Activated naive CD4-positive, alpha-beta T cell treated with anti-CD3 and anti-CD28 coated beads, Interleukin-2, amount 50 U/mL, for 24 hours (primary cell): ENCODE measurements at regions not wholly inside any gene's neighbourhood (a gene's known extent, or its start where the extent isn't known, plus 50 kb on each side); places are given as distances from the start of the nearest gene placed in this dataset.
"Not testable (repeated sequence)": the region's sequence is repeated elsewhere in the genome, so short reads cannot be mapped to it uniquely, and the experiment has no call there.

Source experiments
- H3K27ac Mint-ChIP-seq: one replicate; pipeline ENCODE4 v1.8.0; 2021; ENCODE audit warnings: mild to moderate bottlenecking, mixed read lengths
- H3K27me3 Mint-ChIP-seq: one replicate; pipeline ENCODE4 v1.8.0; 2021; ENCODE audit warnings: mixed read lengths
- H3K36me3 Mint-ChIP-seq: one replicate; pipeline ENCODE4 v1.8.0; 2021; ENCODE audit warnings: mixed read lengths
- H3K4me1 Mint-ChIP-seq: one replicate; pipeline ENCODE4 v1.8.0; 2021; ENCODE audit warnings: mixed read lengths
- H3K4me3 Mint-ChIP-seq: one replicate; pipeline ENCODE4 v1.8.0; 2021; ENCODE audit warnings: mild to moderate bottlenecking, mixed read lengths
- H3K9me3 Mint-ChIP-seq: one replicate; pipeline ENCODE4 v1.8.0; 2021; ENCODE audit warnings: mixed read lengths

- H3K27me3 Mint-ChIP-seq, result no peaks in the 10 kb centered on the region
- no peak overlapping the region for H3K27ac Mint-ChIP-seq
- no peak overlapping the region for H3K4me3 Mint-ChIP-seq
- H3K4me1 Mint-ChIP-seq, result no peaks in the 10 kb centered on the region
- H3K36me3 Mint-ChIP-seq, result no peaks in the 10 kb centered on the region
- peaks cover 6% of the 10 kb centered on the region for H3K9me3 Mint-ChIP-seq
These were observed 292.6 kb upstream of the NT5E start for GRCh38 chr6:85157311-85157710.

- no peaks in the 10 kb centered on the region for H3K36me3 Mint-ChIP-seq
These were observed 306.2 kb upstream of the NT5E start for GRCh38 chr6:85143676-85144075.

DNA sequence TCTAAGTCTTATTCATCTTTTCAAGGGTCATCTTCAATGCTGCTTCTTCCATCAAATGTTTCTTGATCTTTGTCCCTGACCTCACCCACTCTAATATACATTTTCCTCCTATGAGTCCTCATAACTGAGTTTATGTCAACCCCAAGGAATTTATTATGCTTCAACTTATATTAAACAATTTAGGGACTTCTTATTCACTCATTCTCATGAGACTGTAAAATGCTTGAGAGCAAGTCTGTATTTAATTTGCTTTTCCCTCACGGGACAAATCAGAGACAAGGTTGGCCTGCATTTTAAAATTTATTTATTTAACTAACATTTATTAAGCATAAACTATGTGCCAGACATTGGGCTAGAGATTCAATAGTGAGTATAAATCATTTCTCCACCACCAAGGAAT, 312.0 kb upstream of the NT5E start:
- Mint-ChIP-seq H3K36me3 (no peaks in the 10 kb centered on the region), H3K27ac (no peak overlapping the region), H3K4me1 (no peaks in the 10 kb centered on the region), H3K27me3 (no peaks in the 10 kb centered on the region), H3K4me3 (no peak overlapping the region), H3K9me3 (no peaks in the 10 kb centered on the region)

More at GRCh38 chr6:85143676-85144075, 306.2 kb upstream of the NT5E start:
- Mint-ChIP-seq H3K9me3 (peaks cover 7% of the 10 kb centered on the region), H3K4me3 (no peak overlapping the region), H3K4me1 (no peaks in the 10 kb centered on the region), H3K27ac (no peak overlapping the region), H3K27me3 (no peaks in the 10 kb centered on the region)

DNA sequence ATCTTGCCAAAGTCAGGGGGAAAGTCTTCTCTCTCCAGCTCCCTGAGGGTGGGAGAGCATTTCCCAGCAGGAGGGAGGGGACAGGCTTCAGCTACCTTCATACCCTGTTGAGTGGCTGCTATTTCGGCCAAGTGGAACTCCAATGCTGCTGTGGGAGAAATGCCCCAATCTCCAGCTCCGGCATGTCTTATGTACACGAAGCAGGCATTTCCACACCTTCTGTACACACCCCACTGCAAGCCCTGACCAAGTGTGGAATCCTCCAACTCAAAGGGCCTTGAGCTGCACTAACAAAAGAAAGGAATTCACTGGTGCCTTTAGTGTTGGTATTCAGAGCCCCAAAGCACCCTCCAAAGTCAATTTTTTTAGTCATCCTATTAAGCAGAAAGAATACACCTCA, 313.6 kb upstream of the NT5E start:
- no peak overlapping the region for H3K27ac Mint-ChIP-seq
- no peak overlapping the region for H3K4me3 Mint-ChIP-seq
- H3K27me3 Mint-ChIP-seq, result no peaks in the 10 kb centered on the region
- no peaks in the 10 kb centered on the region for H3K4me1 Mint-ChIP-seq
- H3K36me3 Mint-ChIP-seq, result no peaks in the 10 kb centered on the region
- peaks cover 5% of the 10 kb centered on the region for H3K9me3 Mint-ChIP-seq

GRCh38 chr6:85135376-85136094, 314.3 kb upstream of the NT5E start:
- Mint-ChIP-seq H3K9me3 (peaks cover 5% of the 10 kb centered on the region), H3K4me3 (no peak overlapping the region), H3K36me3 (no peaks in the 10 kb centered on the region), H3K27me3 (no peaks in the 10 kb centered on the region), H3K27ac (no peak overlapping the region), H3K4me1 (no peaks in the 10 kb centered on the region)

GRCh38 chr6:85134172-85134571, 315.7 kb upstream of the NT5E start:
- Mint-ChIP-seq H3K27ac (no peak overlapping the region), H3K36me3 (no peaks in the 10 kb centered on the region), H3K9me3 (peaks cover 5% of the 10 kb centered on the region), H3K4me1 (no peaks in the 10 kb centered on the region), H3K4me3 (no peak overlapping the region), H3K27me3 (no peaks in the 10 kb centered on the region)

DNA sequence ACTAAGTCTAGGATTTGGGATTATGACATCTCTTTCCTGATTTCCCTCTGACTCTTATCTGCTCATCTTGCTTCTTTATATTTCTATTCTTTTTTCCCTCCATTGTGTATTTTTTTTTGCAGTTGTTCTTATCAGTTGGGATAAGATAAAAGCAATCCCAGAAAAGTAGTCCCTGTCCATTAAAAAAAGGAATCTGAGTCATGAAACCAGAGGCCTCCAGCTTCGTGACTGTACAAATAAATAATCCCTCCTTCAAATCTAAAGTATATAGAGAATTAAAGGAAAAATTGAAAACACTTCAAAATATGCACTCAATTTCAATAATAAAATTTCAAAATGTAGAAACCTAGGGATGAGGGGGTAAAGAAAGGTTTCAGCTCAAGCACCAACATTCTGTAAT, 317.8 kb upstream of the NT5E start:
- H3K27me3 Mint-ChIP-seq, result no peaks in the 10 kb centered on the region
- H3K27ac Mint-ChIP-seq, result no peak overlapping the region
- H3K4me1 Mint-ChIP-seq, result no peaks in the 10 kb centered on the region
- no peak overlapping the region for H3K4me3 Mint-ChIP-seq
- H3K9me3 Mint-ChIP-seq, result peaks cover 5% of the 10 kb centered on the region
- no peaks in the 10 kb centered on the region for H3K36me3 Mint-ChIP-seq

GRCh38 chr6:85130743-85131142, 319.1 kb upstream of the NT5E start:
- Mint-ChIP-seq H3K4me1 (no peaks in the 10 kb centered on the region), H3K9me3 (peaks cover 5% of the 10 kb centered on the region), H3K27ac (no peak overlapping the region), H3K27me3 (peaks cover 2% of the 10 kb centered on the region), H3K36me3 (no peaks in the 10 kb centered on the region), H3K4me3 (no peak overlapping the region)

GRCh38 chr6:85129881-85130280, 320.0 kb upstream of the NT5E start:
- peaks cover 5% of the 10 kb centered on the region for H3K9me3 Mint-ChIP-seq
- no peaks in the 10 kb centered on the region for H3K4me1 Mint-ChIP-seq
- H3K27me3 Mint-ChIP-seq, result peaks cover 2% of the 10 kb centered on the region
- no peaks in the 10 kb centered on the region for H3K36me3 Mint-ChIP-seq
- H3K4me3 Mint-ChIP-seq, result no peak overlapping the region
- no peak overlapping the region for H3K27ac Mint-ChIP-seq

DNA sequence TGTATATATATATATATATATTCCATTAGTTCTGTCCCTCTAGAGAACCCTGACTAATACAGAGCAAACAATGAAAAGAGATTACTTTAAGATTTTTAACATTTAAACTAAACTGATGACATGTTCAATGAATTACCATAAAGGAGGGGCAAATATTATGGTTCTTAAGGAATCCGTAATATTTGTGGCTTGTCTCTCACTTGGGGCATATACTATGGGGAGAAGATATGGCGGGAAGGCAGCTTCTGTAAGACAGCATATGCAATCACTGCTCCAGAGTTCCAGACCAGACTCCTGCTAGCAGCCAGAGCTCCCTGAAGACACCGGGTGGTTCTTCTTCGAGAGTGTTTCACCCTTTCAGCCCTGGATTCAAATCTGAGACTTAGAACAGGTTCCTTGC, 321.1 kb upstream of the NT5E start:
- Mint-ChIP-seq H3K9me3 (peaks cover 5% of the 10 kb centered on the region), H3K4me1 (no peaks in the 10 kb centered on the region), H3K36me3 (no peaks in the 10 kb centered on the region), H3K27me3 (peaks cover 2% of the 10 kb centered on the region), H3K4me3 (no peak overlapping the region), H3K27ac (no peak overlapping the region)

GRCh38 chr6:85128256-85128655, 321.6 kb upstream of the NT5E start:
- H3K27ac Mint-ChIP-seq, H3K4me3 Mint-ChIP-seq, H3K27me3 Mint-ChIP-seq, H3K9me3 Mint-ChIP-seq, H3K4me1 Mint-ChIP-seq, H3K36me3 Mint-ChIP-seq: not testable (repeated sequence)

DNA sequence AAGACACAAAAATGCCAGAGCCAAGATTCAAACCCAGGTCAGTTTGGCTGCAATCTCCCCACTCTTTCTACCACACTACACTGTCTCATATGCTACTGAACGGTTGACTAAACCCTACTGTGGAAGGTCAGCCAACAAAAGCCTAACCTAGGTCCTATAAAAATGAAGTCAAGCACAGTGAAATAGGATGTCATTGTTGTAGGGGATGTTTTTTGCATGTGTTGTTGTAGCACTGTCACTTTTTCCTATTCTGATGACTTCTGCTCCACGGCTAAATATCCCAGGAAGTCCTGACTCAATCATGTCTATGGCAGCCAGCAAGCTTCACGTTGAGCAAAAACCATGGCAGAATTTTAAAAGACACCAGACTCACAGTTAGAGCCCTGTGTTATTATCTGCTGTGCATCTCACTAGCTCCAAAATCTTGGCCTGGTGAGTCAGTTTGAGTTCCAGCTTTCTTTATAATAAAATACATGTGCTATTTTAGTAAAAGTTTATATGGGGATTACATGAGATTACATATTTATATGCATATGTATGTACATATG, 322.1 kb upstream of the NT5E start:
- Mint-ChIP-seq H3K27me3 (peaks cover 2% of the 10 kb centered on the region), H3K4me1 (no peaks in the 10 kb centered on the region), H3K4me3 (no peak overlapping the region), H3K9me3 (peaks cover 5% of the 10 kb centered on the region), H3K36me3 (no peaks in the 10 kb centered on the region), H3K27ac (no peak overlapping the region)

DNA sequence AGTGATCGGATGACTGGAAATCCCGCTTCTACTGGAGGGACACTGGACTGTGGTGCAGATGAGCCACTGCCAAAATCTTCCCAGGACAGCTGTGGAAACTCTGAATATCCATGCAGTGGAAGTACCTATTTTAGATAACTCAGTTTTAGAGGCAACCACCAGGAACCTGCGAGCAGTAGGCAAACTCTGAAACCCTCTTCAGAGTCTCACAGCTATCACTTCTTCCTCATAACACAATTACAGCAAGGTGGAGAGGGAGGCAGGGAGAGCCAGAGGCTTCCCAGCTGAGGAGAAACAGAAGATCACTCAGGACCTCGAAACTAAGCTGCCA, 322.8 kb upstream of the NT5E start:
- no peak overlapping the region for H3K4me3 Mint-ChIP-seq
- H3K4me1 Mint-ChIP-seq, result no peaks in the 10 kb centered on the region
- no peak overlapping the region for H3K27ac Mint-ChIP-seq
- peaks cover 4% of the 10 kb centered on the region for H3K9me3 Mint-ChIP-seq
- H3K27me3 Mint-ChIP-seq, result peaks cover 2% of the 10 kb centered on the region
- no peaks in the 10 kb centered on the region for H3K36me3 Mint-ChIP-seq

GRCh38 chr6:85126485-85127167, 323.3 kb upstream of the NT5E start:
- no peak overlapping the region for H3K4me3 Mint-ChIP-seq
- peaks cover 2% of the 10 kb centered on the region for H3K27me3 Mint-ChIP-seq
- no peaks in the 10 kb centered on the region for H3K36me3 Mint-ChIP-seq
- no peak overlapping the region for H3K27ac Mint-ChIP-seq
- H3K4me1 Mint-ChIP-seq, result no peaks in the 10 kb centered on the region
- no peaks in the 10 kb centered on the region for H3K9me3 Mint-ChIP-seq

DNA sequence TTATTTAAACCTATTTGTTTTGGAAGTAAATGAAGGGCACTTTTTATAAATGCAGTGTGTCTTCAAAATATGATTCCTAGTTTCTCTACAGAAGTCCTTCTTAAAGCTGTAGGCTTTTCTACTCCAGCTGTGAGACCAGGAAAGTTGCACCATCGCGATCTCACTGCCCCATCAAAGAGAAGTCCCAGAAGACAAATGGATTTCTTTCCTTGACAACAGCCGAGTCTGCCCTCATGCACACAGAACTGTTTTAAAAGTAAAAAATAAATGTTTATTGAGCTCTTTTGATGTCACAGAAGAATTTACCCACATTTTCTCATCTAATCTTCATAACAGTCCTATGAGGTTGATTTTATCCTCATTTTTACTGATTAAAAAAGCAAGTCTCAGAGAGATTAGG, 324.4 kb upstream of the NT5E start:
- H3K4me3 Mint-ChIP-seq, result no peak overlapping the region
- no peaks in the 10 kb centered on the region for H3K4me1 Mint-ChIP-seq
- H3K36me3 Mint-ChIP-seq, result no peaks in the 10 kb centered on the region
- no peak overlapping the region for H3K27ac Mint-ChIP-seq
- no peaks in the 10 kb centered on the region for H3K9me3 Mint-ChIP-seq
- H3K27me3 Mint-ChIP-seq, result peaks cover 2% of the 10 kb centered on the region

GRCh38 chr6:85124472-85125354, 325.2 kb upstream of the NT5E start:
- Mint-ChIP-seq H3K4me3 (no peak overlapping the region), H3K27ac (no peak overlapping the region), H3K36me3 (no peaks in the 10 kb centered on the region), H3K4me1 (no peaks in the 10 kb centered on the region), H3K27me3 (peaks cover 2% of the 10 kb centered on the region), H3K9me3 (no peaks in the 10 kb centered on the region)
